Spleen (tissue), 7 donors: ENCODE measurements at regions not wholly inside any gene's neighbourhood (a gene's known extent, or its start where the extent isn't known, plus 50 kb on each side); places are given as distances from the start of the nearest gene placed in this dataset.

ENCODE experiments used
- CTCF ChIP-seq, 11 experiments: fragments of 200-600 bp in 7 of 11; fragments of 450-650 bp in 4 of 11; sonication (generic) in 4 of 11; IDR thresholded peaks in 8 of 11; conservative IDR thresholded peaks in 3 of 11; 1 replicate in 7 of 11; 2 replicates in 4 of 11; pipeline versions ENCODE4 v1.4.0 to v1.8.0; 2016 to 2021; ENCODE audit warnings: antibody characterized with exemption in 11 of 11, inconsistent platforms in 4 of 11, mild to moderate bottlenecking in 1 of 11
- POLR2A ChIP-seq, 3 donors: fragments of 450-650 bp; IDR thresholded peaks; one replicate each; pipeline ENCODE4 v1.5.1; 2017; ENCODE audit warnings: antibody characterized with exemption in 3 of 3, mild to moderate bottlenecking in 1 of 3
- POLR2AphosphoS5 ChIP-seq, 3 donors: sonication (generic); formaldehyde crosslinking; IDR thresholded peaks; one replicate each; pipeline ENCODE4 v1.5.1; 2017; ENCODE audit warnings: antibody characterized with exemption in 3 of 3
- donor health status: DM: no; HTN: no; CAD: no; lungs with moderate emphysema.
- donor health status: DM: no; HTN: no; CAD: no.
- donor health status: DM: no; HTN: no; CAD: no.

GRCh38 chr21:45339421-45340402 is 52.0 kb upstream of the POFUT2 start:
- TF ChIP-seq CTCF (IDR thresholded peaks at IDR 0.05 in 8 of 11, conservative IDR thresholded peaks at IDR 0.05 in 3 of 11): no peak
- no peak for TF ChIP-seq POLR2A (IDR thresholded peaks at IDR 0.05)
- TF ChIP-seq POLR2AphosphoS5 (IDR thresholded peaks at IDR 0.05): no peak
